GM12873 (cell line): ENCODE measurements at regions not wholly inside any gene's neighbourhood (a gene's known extent, or its start where the extent isn't known, plus 50 kb on each side); places are given as distances from the start of the nearest gene placed in this dataset.

ENCODE experiments used
- TF ChIP-seq, protein P1 (sequence below): IDR thresholded peaks from 2 replicates; pipeline ENCODE4 v1.5.1; 2012; ENCODE audit warnings: low read depth, mild to moderate bottlenecking, moderate library complexity, low read length, control low read depth; ENCODE audit not compliant: insufficient read depth; ENCODE audit errors: missing control alignments

DNA sequence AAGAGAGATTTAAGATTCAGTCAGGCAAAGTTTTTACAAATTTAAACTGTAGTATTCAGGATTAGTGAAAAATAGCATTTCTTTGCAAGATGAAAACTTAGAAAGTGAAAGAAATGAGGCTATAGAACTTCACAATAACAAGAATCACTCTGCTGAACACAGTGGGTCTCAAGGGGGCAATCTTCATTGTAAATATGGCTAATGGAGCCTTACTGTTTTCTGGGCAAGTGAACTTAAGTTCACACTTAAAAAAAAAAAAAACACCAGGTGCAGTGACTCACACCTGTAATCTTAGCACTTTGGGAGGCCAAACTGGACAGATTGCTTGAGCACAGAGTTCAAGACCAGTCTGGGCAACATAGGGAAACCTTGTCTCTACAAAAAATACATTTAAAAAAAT, 175.9 kb upstream of the SNX2 start:
- TF ChIP-seq, protein P1, sequence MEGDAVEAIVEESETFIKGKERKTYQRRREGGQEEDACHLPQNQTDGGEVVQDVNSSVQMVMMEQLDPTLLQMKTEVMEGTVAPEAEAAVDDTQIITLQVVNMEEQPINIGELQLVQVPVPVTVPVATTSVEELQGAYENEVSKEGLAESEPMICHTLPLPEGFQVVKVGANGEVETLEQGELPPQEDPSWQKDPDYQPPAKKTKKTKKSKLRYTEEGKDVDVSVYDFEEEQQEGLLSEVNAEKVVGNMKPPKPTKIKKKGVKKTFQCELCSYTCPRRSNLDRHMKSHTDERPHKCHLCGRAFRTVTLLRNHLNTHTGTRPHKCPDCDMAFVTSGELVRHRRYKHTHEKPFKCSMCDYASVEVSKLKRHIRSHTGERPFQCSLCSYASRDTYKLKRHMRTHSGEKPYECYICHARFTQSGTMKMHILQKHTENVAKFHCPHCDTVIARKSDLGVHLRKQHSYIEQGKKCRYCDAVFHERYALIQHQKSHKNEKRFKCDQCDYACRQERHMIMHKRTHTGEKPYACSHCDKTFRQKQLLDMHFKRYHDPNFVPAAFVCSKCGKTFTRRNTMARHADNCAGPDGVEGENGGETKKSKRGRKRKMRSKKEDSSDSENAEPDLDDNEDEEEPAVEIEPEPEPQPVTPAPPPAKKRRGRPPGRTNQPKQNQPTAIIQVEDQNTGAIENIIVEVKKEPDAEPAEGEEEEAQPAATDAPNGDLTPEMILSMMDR: no peak

DNA sequence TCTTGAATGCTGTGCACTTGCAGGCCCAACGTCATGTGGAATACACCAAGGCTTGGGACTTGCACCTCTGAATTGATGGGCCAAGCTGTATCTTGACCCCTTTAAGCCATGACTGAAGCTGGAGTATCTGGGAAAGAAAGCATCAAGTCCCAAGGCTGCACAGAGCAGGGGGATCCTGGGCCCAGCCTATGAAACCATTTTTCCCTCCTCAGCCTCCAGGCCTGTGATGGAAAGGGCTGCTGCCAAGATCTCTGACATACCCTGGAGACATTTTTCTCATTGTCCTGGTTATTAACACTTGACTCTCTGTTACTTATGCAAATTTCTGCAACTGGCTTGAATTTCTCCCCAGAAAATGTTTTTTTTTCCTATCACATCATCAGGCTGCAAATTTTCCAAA, 174.0 kb upstream of the SNX2 start:
- TF ChIP-seq, protein P1: no peak

DNA sequence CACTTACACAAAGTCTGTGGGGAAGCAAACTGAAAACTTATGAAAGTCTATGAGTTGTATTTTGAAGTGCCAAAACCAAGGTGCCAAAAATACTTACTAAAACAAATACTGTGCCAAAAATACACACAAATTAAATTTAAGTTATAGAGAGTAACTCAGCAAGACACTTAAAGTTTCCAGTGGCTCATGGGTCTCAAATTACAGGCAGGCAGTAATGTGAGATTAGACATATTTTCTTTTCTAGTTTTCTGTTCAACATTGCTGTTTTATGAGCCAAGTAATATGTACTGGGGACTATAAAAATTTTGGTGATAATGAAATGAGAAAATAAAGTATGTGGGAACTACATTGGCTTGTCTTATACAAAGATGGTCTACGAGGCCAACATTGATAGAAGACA, 172.2 kb upstream of the SNX2 start:
- TF ChIP-seq, protein P1: no peak

DNA sequence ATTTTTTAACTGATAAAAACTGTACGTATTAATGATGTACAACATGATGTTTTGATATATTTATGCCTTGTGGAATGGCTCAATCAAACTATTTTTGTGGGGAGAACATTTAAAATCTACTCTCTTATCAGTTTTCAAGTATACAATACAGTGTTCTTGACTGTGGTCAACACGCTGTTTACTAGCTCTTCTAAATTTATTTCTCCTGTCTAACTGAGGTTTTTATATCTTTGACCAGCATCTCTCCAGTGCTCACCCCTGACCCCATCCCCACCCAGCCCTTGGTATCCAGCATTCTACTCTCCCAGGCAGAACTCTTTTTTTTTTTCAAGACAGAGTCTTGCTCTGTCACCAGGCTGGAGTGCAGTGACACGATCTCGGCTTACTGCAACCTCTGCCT, 169.6 kb upstream of the SNX2 start:
- TF ChIP-seq, protein P1: no peak

DNA sequence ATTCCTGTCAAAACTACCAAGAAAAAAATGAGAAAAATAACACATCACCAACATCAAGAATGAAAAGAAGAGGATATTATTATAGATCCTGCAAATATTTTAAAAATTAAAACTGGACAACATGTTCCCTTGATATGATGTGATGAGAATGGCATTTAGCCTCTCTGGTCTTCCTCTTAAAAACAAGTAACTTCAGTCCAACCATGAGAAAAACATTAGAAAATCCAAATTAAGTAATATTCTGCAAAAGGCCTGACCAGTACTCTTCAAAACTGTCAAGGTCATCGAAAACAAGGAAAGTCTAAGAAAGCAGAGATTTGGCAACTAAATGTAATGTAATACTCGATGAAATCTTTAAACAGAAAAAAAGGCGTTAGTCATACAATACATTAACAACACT, 167.1 kb upstream of the SNX2 start:
- TF ChIP-seq, protein P1: no peak

DNA sequence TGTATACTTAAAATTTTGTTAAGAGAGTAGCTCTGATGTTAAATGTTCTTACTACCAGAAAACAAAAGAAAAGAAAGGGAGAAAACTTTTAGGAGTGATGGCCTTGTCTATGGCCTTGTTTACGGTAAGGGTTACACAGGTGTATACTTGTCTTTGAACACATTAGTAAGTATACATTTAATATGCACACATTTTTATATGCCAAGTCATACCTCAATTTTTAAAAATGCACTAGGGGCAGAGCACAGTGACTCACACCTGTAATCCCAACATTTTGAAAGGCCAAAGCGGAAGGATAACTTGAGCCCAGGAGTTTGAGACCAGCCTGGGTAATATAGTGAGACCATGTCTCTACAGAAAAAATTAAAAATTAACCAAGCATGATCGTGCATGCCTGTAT, 166.7 kb upstream of the SNX2 start:
- TF ChIP-seq, protein P1: no peak

DNA sequence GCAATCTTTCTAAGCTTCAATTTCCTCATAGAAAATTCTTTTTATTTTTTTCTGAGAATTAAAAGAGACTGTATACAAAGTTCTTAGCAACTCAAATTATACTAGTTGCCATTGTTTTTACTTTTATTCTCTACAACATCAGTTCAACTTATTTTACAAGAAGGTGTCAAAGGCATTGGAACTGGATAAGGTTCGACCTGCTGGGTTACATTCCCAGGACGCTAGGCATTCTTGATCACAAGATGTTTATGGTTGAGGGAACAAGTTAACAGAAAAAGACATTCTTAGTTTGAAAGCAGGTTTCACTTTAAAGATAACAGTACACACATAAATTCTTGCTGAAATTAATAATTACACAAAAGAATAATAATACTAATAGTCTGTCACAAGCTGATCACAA, 163.5 kb upstream of the SNX2 start:
- TF ChIP-seq, protein P1: no peak

DNA sequence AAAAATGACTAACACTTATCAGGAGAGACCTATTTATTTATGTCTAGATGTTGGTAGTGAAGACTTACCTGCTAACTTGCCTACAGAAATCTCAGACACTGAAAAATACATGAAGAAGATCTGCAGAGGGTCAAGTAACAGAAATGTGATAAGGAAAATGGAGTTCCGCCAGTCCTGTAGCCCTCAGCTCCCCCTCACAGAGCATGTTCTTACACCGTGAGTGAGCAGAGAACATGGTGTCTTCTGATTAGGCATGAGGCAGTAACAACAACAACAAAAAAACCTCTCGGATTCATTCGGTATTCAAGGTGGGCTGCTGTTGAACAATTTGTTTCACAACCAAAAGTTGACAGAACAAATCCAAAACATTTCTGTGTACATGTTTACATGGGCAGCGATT, 162.0 kb upstream of the SNX2 start:
- TF ChIP-seq, protein P1: no peak
